H1 (cell line): ENCODE measurements at regions not wholly inside any gene's neighbourhood (a gene's known extent, or its start where the extent isn't known, plus 50 kb on each side); places are given as distances from the start of the nearest gene placed in this dataset.

Experiments used
- CEBPB ChIP-seq: IDR thresholded peaks from 2 replicates; pipeline ENCODE4 v1.6.1; 2012; ENCODE audit warnings: low read depth, low read length
- CHD7 ChIP-seq: fragments of 300-600 bp; sonication (generic); IDR thresholded peaks from 2 replicates; pipeline ENCODE4 v1.7.1; 2012; ENCODE audit warnings: low read length, moderate library complexity, mild to moderate bottlenecking, inconsistent platforms; ENCODE audit not compliant: insufficient replicate concordance

GRCh38 chr13:90938848-90939247 lies 408.6 kb upstream of the MIR17HG start (continued):
- TF ChIP-seq CHD7 (no peak), CEBPB (no peak)
